H9 (cell line): ENCODE measurements at regions not wholly inside any gene's neighbourhood (a gene's known extent, or its start where the extent isn't known, plus 50 kb on each side); places are given as distances from the start of the nearest gene placed in this dataset.

Source experiments
- DNase-seq: peaks from one replicate; pipeline ENCODE4 v3.0.0-alpha.2; 2017
- H2AFZ ChIP-seq: one replicate; pipeline ENCODE4 v1.6.1; 2013; ENCODE audit warnings: mild to moderate bottlenecking, low read length, control low read depth, moderate library complexity
- H2AK5ac ChIP-seq: 2 replicates; pipeline ENCODE4 v1.6.1; 2013; ENCODE audit warnings: low read length, control low read depth, mixed read lengths; ENCODE audit not compliant: insufficient read length
- H2BK120ac ChIP-seq: one replicate; pipeline ENCODE4 v1.6.1; 2013; ENCODE audit warnings: low read depth, mild to moderate bottlenecking, low read length, control low read depth, inconsistent platforms; ENCODE audit not compliant: poor library complexity, severe bottlenecking
- H2BK12ac ChIP-seq: 2 replicates; pipeline ENCODE4 v1.6.1; 2013; ENCODE audit warnings: low read length, control low read depth, mixed read lengths, low read depth; ENCODE audit not compliant: insufficient read length
- H2BK15ac ChIP-seq: 2 replicates; pipeline ENCODE4 v1.6.1; 2013; ENCODE audit warnings: low read depth, low read length, control low read depth
- H2BK20ac ChIP-seq: one replicate; pipeline ENCODE4 v1.6.1; 2013; ENCODE audit warnings: low read depth, mild to moderate bottlenecking, low read length, control low read depth, inconsistent platforms; ENCODE audit not compliant: poor library complexity, severe bottlenecking
- H2BK5ac ChIP-seq: 2 replicates; pipeline ENCODE4 v1.6.1; 2013; ENCODE audit warnings: low read length, control low read depth, mixed read lengths; ENCODE audit not compliant: insufficient read length
- H3K14ac ChIP-seq: 2 replicates; pipeline ENCODE4 v1.6.1; 2013; ENCODE audit warnings: low read length, control low read depth; ENCODE audit not compliant: insufficient read depth
- H3K18ac ChIP-seq: 2 replicates; pipeline ENCODE4 v1.6.1; 2013; ENCODE audit warnings: low read depth, mild to moderate bottlenecking, mixed read lengths, low read length, control low read depth; ENCODE audit not compliant: insufficient read length
- H3K23ac ChIP-seq: 2 replicates; pipeline ENCODE4 v1.6.1; 2013; ENCODE audit warnings: low read length, control low read depth, mixed read lengths, low read depth; ENCODE audit not compliant: insufficient read length
- H3K23me2 ChIP-seq: 2 replicates; pipeline ENCODE4 v1.6.1; 2013; ENCODE audit warnings: low read depth, mild to moderate bottlenecking, mixed read lengths, low read length, control low read depth; ENCODE audit not compliant: insufficient read length, poor library complexity, severe bottlenecking
- H3K27ac ChIP-seq: 2 replicates; pipeline ENCODE4 v1.5.1; 2013; ENCODE audit warnings: low read length, control low read depth, mixed read lengths, low read depth; ENCODE audit not compliant: insufficient read length
- H3K27me3 ChIP-seq: 2 replicates; pipeline ENCODE4 v1.6.1; 2013; ENCODE audit warnings: low read length, control low read depth, inconsistent platforms; ENCODE audit not compliant: insufficient read depth
- H3K4ac ChIP-seq: 2 replicates; pipeline ENCODE4 v1.6.1; 2013; ENCODE audit warnings: low read depth, mild to moderate bottlenecking, control low read depth, inconsistent platforms, low read length, moderate library complexity
- H3K4me1 ChIP-seq: 2 replicates; pipeline ENCODE4 v1.6.1; 2013; ENCODE audit warnings: low read length, control low read depth, inconsistent platforms; ENCODE audit not compliant: insufficient read depth
- H3K4me2 ChIP-seq: 2 replicates; pipeline ENCODE4 v1.6.1; 2013; ENCODE audit warnings: low read length, control low read depth, mixed read lengths; ENCODE audit not compliant: insufficient read length, insufficient read depth
- H3K56ac ChIP-seq: 2 replicates; pipeline ENCODE4 v1.6.1; 2013; ENCODE audit warnings: low read depth, mild to moderate bottlenecking, mixed read lengths, low read length, control low read depth; ENCODE audit not compliant: insufficient read length
- H3K79me1 ChIP-seq: 2 replicates; pipeline ENCODE4 v1.6.1; 2013; ENCODE audit warnings: low read depth, mild to moderate bottlenecking, moderate library complexity, low read length, control low read depth, inconsistent platforms; ENCODE audit not compliant: insufficient read depth, poor library complexity, severe bottlenecking
- H3K79me2 ChIP-seq: 2 replicates; pipeline ENCODE4 v1.6.1; 2013; ENCODE audit warnings: low read length, control low read depth, inconsistent platforms; ENCODE audit not compliant: insufficient read depth
- H3K9ac ChIP-seq: 2 replicates; pipeline ENCODE4 v1.6.1; 2013; ENCODE audit warnings: low read length, control low read depth, mixed read lengths; ENCODE audit not compliant: insufficient read length; ENCODE audit errors: extremely low read depth
- H3K9me3 ChIP-seq: one replicate; pipeline ENCODE4 v1.6.1; 2013; ENCODE audit warnings: low read depth, low read length, inconsistent platforms; ENCODE audit not compliant: control insufficient read depth
- H3T11ph ChIP-seq: one replicate; pipeline ENCODE4 v1.6.1; 2013; ENCODE audit warnings: mild to moderate bottlenecking, low read length, control low read depth, inconsistent platforms
- H4K20me1 ChIP-seq: one replicate; pipeline ENCODE4 v1.6.1; 2013; ENCODE audit not compliant: control insufficient read depth, insufficient read length, insufficient read depth
- H4K5ac ChIP-seq: 2 replicates; pipeline ENCODE4 v1.6.1; 2013; ENCODE audit warnings: low read depth, mild to moderate bottlenecking, mixed read lengths, low read length, control low read depth; ENCODE audit not compliant: insufficient read length
- H4K8ac ChIP-seq: replicated peaks from 2 replicates; pipeline ENCODE4 v1.6.1; 2013; ENCODE audit warnings: low read length, control low read depth, mixed read lengths, low read depth; ENCODE audit not compliant: insufficient read length
- H4K91ac ChIP-seq: 2 replicates; pipeline ENCODE4 v1.6.1; 2013; ENCODE audit warnings: low read depth, mild to moderate bottlenecking, moderate library complexity, mixed read lengths, low read length, control low read depth; ENCODE audit not compliant: insufficient read length
- H3K27ac Mint-ChIP-seq, 3 experiments: 2 replicates in 2 of 3; 3 replicates in 1 of 3; pipeline ENCODE4 v1.8.0; 2020 to 2021; ENCODE audit warnings: mixed read lengths in 3 of 3, mild to moderate bottlenecking in 1 of 3, moderate library complexity in 1 of 3
- H3K27me3 Mint-ChIP-seq: 2 replicates; pipeline ENCODE4 v1.8.0; 2021; ENCODE audit warnings: low read depth, mild to moderate bottlenecking, moderate library complexity, mixed read lengths
- H3K36me3 Mint-ChIP-seq, 3 experiments: 2 replicates in 2 of 3; 3 replicates in 1 of 3; pipeline ENCODE4 v1.8.0; 2020 to 2021; ENCODE audit warnings: low read depth in 3 of 3, mixed read lengths in 3 of 3; ENCODE audit not compliant: insufficient read depth in 1 of 3
- H3K4me1 Mint-ChIP-seq, 2 experiments: 2 replicates each; pipeline ENCODE4 v1.8.0; 2020; ENCODE audit warnings: mixed read lengths in 2 of 2
- H3K4me3 Mint-ChIP-seq, 2 experiments: 2 replicates in 1 of 2; 3 replicates in 1 of 2; pipeline ENCODE4 v1.8.0; 2020 to 2021; ENCODE audit warnings: mild to moderate bottlenecking in 2 of 2, mixed read lengths in 2 of 2, moderate library complexity in 1 of 2
- H3K9me3 Mint-ChIP-seq, 2 experiments: 2 replicates in 1 of 2; 3 replicates in 1 of 2; pipeline ENCODE4 v1.8.0; 2020; ENCODE audit warnings: mild to moderate bottlenecking in 2 of 2, mixed read lengths in 2 of 2, moderate library complexity in 1 of 2
- CTCF ChIP-seq: fragments of 200-600 bp; sonication (generic); conservative IDR thresholded peaks from 3 replicates; pipeline ENCODE4 v1.8.0; 2021; ENCODE audit warnings: antibody characterized with exemption, mild to moderate bottlenecking
- WGBS: extraction: QIAGEN DNeasy Blood & Tissue Kit; methylation state at CpG from one replicate; pipeline ENCODE4 v1.1.7; 2013; ENCODE audit warnings: missing lambda C conversion rate, low lambda C conversion rate, mixed read lengths; ENCODE audit not compliant: insufficient read length; ENCODE audit errors: extremely low coverage; 5-methylcytosine and 5-hydroxymethylcytosine counted together

GRCh38 chr2:190139371-190139770, 76.8 kb upstream of the MSTN start:
- Histone ChIP-seq H4K8ac (no peak overlapping the region), H4K20me1 (no peaks in the 10 kb centered on the region), H4K91ac (no peak overlapping the region), H3K9ac (no peak overlapping the region), H3K4ac (no peak overlapping the region), H2BK120ac (no peak overlapping the region), H3K27ac (no peak overlapping the region), H3K27me3 (no peaks in the 10 kb centered on the region), H3K4me1 (no peaks in the 10 kb centered on the region), H3K18ac (no peak overlapping the region), H3K79me1 (no peaks in the 10 kb centered on the region), H2BK20ac (no peak overlapping the region), H3K23ac (no peak overlapping the region), H4K5ac (no peak overlapping the region), H3K79me2 (no peaks in the 10 kb centered on the region), H3T11ph (no peak overlapping the region), H3K4me2 (no peak overlapping the region), H2AK5ac (no peak overlapping the region), H3K9me3 (no peaks in the 10 kb centered on the region), H3K23me2 (no peaks in the 10 kb centered on the region), H2BK5ac (no peak overlapping the region), H3K56ac (no peak overlapping the region), H3K14ac (no peak overlapping the region), H2BK15ac (no peak overlapping the region), H2BK12ac (no peak overlapping the region), H2AFZ (no peak overlapping the region)
- no peak for TF ChIP-seq CTCF
- no peak overlapping the region for H3K27ac Mint-ChIP-seq
- DNase-seq, result no peak
- no peak overlapping the region for H3K4me3 Mint-ChIP-seq
- no CpG with 5 or more reads among the region's 1 CpG for WGBS
- no peaks in the 10 kb centered on the region for H3K4me1 Mint-ChIP-seq
- H3K9me3 Mint-ChIP-seq, result peaks cover 29 to 38% of the 10 kb centered on the region in 2 experiments
- H3K27me3 Mint-ChIP-seq, result peaks cover 2% of the 10 kb centered on the region; the same call in 1 of the 2 replicates
- H3K36me3 Mint-ChIP-seq, result peaks cover 16 to 24% (median 23%) of the 10 kb centered on the region in 3 experiments; a peak in 6 of 7 replicates
